Breast epithelium (tissue), 3 donors: ENCODE measurements at regions not wholly inside any gene's neighbourhood (a gene's known extent, or its start where the extent isn't known, plus 50 kb on each side); places are given as distances from the start of the nearest gene placed in this dataset.

Source experiments
- CTCF ChIP-seq, 3 donors: fragments of 450-650 bp; IDR thresholded peaks; one replicate each; pipeline ENCODE4 v1.5.1; 2016 to 2017; ENCODE audit warnings: antibody characterized with exemption in 3 of 3, mild to moderate bottlenecking in 3 of 3, moderate library complexity in 3 of 3
- POLR2A ChIP-seq: fragments of 450-650 bp; IDR thresholded peaks from one replicate; pipeline ENCODE4 v1.6.1; 2016; ENCODE audit warnings: antibody characterized with exemption, mild to moderate bottlenecking, moderate library complexity

- TF ChIP-seq CTCF (IDR thresholded peaks at IDR 0.05) (no peak), POLR2A (no peak)
These were observed 90.1 kb upstream of the FLRT2 start for GRCh38 chr14:85439696-85440328.
